IPS-18a (cell line): ENCODE measurements at regions not wholly inside any gene's neighbourhood (a gene's known extent, or its start where the extent isn't known, plus 50 kb on each side); places are given as distances from the start of the nearest gene placed in this dataset.
"Not testable (repeated sequence)": the region's sequence is repeated elsewhere in the genome, so short reads cannot be mapped to it uniquely, and the experiment has no call there.

Source experiments
- H3K27ac ChIP-seq: one replicate; pipeline ENCODE4 v1.5.1; 2013; ENCODE audit warnings: low read length
- H3K27me3 ChIP-seq: one replicate; pipeline ENCODE4 v1.6.1; 2013; ENCODE audit warnings: mild to moderate bottlenecking, low read length; ENCODE audit not compliant: control insufficient read depth, insufficient read depth
- H3K36me3 ChIP-seq: one replicate; pipeline ENCODE4 v1.6.1; 2013; ENCODE audit warnings: low read depth, low read length; ENCODE audit not compliant: control insufficient read depth
- H3K4me1 ChIP-seq: one replicate; pipeline ENCODE4 v1.6.1; 2013; ENCODE audit warnings: low read depth, low read length; ENCODE audit not compliant: control insufficient read depth
- H3K4me3 ChIP-seq: one replicate; pipeline ENCODE4 v1.5.1; 2013; ENCODE audit warnings: low read length
- H3K9ac ChIP-seq: one replicate; pipeline ENCODE4 v1.6.1; 2013; ENCODE audit warnings: mild to moderate bottlenecking, low read length, moderate library complexity
- H3K9me3 ChIP-seq: one replicate; pipeline ENCODE4 v1.6.1; 2013; ENCODE audit warnings: low read depth, low read length; ENCODE audit not compliant: control insufficient read depth

- no peaks in the 10 kb centered on the region for H3K36me3 ChIP-seq
- no peak overlapping the region for H3K27ac ChIP-seq
- H3K9ac ChIP-seq: no peak overlapping the region
- H3K4me1 ChIP-seq: no peaks in the 10 kb centered on the region
- no peaks in the 10 kb centered on the region for H3K27me3 ChIP-seq
- no peaks in the 10 kb centered on the region for H3K9me3 ChIP-seq
- H3K4me3 ChIP-seq: no peak overlapping the region
These were observed 501.8 kb downstream of the ZPLD1 start for GRCh38 chr3:102936511-102937045.

- Histone ChIP-seq H3K36me3 (no peaks in the 10 kb centered on the region), H3K4me1 (no peaks in the 10 kb centered on the region), H3K9ac (no peak overlapping the region), H3K4me3 (no peak overlapping the region), H3K27me3 (no peaks in the 10 kb centered on the region), H3K27ac (no peak overlapping the region), H3K9me3 (no peaks in the 10 kb centered on the region)
These were observed 507.0 kb downstream of the ZPLD1 start for GRCh38 chr3:102941786-102942185.

GRCh38 chr3:102946445-102946844 is 511.6 kb downstream of the ZPLD1 start:
- not testable (repeated sequence) for H3K27ac ChIP-seq, H3K36me3 ChIP-seq, H3K4me1 ChIP-seq, H3K9ac ChIP-seq, H3K4me3 ChIP-seq, H3K27me3 ChIP-seq, H3K9me3 ChIP-seq

- H3K9ac ChIP-seq: no peak overlapping the region
- no peaks in the 10 kb centered on the region for H3K36me3 ChIP-seq
- H3K4me3 ChIP-seq: no peak overlapping the region
- H3K27me3 ChIP-seq: no peaks in the 10 kb centered on the region
- H3K9me3 ChIP-seq: no peaks in the 10 kb centered on the region
- H3K27ac ChIP-seq: no peak overlapping the region
- no peaks in the 10 kb centered on the region for H3K4me1 ChIP-seq
These were observed 537.5 kb downstream of the ZPLD1 start for GRCh38 chr3:102972350-102972749.

- no peak overlapping the region for H3K4me3 ChIP-seq
- H3K9ac ChIP-seq: no peak overlapping the region
- no peaks in the 10 kb centered on the region for H3K27me3 ChIP-seq
- no peaks in the 10 kb centered on the region for H3K36me3 ChIP-seq
- H3K4me1 ChIP-seq: no peaks in the 10 kb centered on the region
- H3K27ac ChIP-seq: no peak overlapping the region
- no peaks in the 10 kb centered on the region for H3K9me3 ChIP-seq
These were observed 539.5 kb downstream of the ZPLD1 start for GRCh38 chr3:102974333-102974732.

- Histone ChIP-seq H3K36me3 (no peaks in the 10 kb centered on the region), H3K4me1 (no peaks in the 10 kb centered on the region), H3K9me3 (no peaks in the 10 kb centered on the region), H3K27ac (no peak overlapping the region), H3K27me3 (no peaks in the 10 kb centered on the region), H3K9ac (no peak overlapping the region), H3K4me3 (no peak overlapping the region)
These were observed 544.4 kb downstream of the ZPLD1 start for GRCh38 chr3:102979191-102979590.

GRCh38 chr3:102979682-102980354 is 545.0 kb downstream of the ZPLD1 start:
- no peak overlapping the region for H3K27ac ChIP-seq
- no peaks in the 10 kb centered on the region for H3K27me3 ChIP-seq
- H3K36me3 ChIP-seq: no peaks in the 10 kb centered on the region
- no peaks in the 10 kb centered on the region for H3K9me3 ChIP-seq
- no peak overlapping the region for H3K4me3 ChIP-seq
- no peak overlapping the region for H3K9ac ChIP-seq
- no peaks in the 10 kb centered on the region for H3K4me1 ChIP-seq

GRCh38 chr3:102980355-102980696 is 545.5 kb downstream of the ZPLD1 start:
- Histone ChIP-seq H3K4me3 (no peak overlapping the region), H3K9ac (no peak overlapping the region), H3K27ac (no peak overlapping the region), H3K4me1 (no peaks in the 10 kb centered on the region), H3K27me3 (no peaks in the 10 kb centered on the region), H3K9me3 (no peaks in the 10 kb centered on the region), H3K36me3 (no peaks in the 10 kb centered on the region)

- Histone ChIP-seq H3K9me3 (peaks cover 2% of the 10 kb centered on the region), H3K9ac (no peak overlapping the region), H3K27me3 (no peaks in the 10 kb centered on the region), H3K4me1 (no peaks in the 10 kb centered on the region), H3K27ac (no peak overlapping the region), H3K36me3 (no peaks in the 10 kb centered on the region), H3K4me3 (no peak overlapping the region)
These were observed 567.8 kb downstream of the ZPLD1 start for GRCh38 chr3:103002425-103003176.

GRCh38 chr3:103006526-103007183 is 571.8 kb downstream of the ZPLD1 start:
- Histone ChIP-seq H3K4me3 (no peak overlapping the region), H3K27ac (no peak overlapping the region), H3K4me1 (peaks cover 4% of the 10 kb centered on the region), H3K9ac (no peak overlapping the region), H3K27me3 (no peaks in the 10 kb centered on the region), H3K9me3 (peaks cover 6% of the 10 kb centered on the region), H3K36me3 (no peaks in the 10 kb centered on the region)

- no peaks in the 10 kb centered on the region for H3K36me3 ChIP-seq
- no peaks in the 10 kb centered on the region for H3K27me3 ChIP-seq
- H3K9me3 ChIP-seq: peaks cover 6% of the 10 kb centered on the region
- H3K27ac ChIP-seq: no peak overlapping the region
- H3K9ac ChIP-seq: no peak overlapping the region
- H3K4me1 ChIP-seq: peaks cover 4% of the 10 kb centered on the region
- H3K4me3 ChIP-seq: no peak overlapping the region
These were observed 574.8 kb downstream of the ZPLD1 start for GRCh38 chr3:103009609-103010008.
